Activated T-cell treated with anti-CD3 and anti-CD28 coated beads, Interleukin-2, amount 50 U/mL, for 24 hours (primary cell): ENCODE measurements at regions not wholly inside any gene's neighbourhood (a gene's known extent, or its start where the extent isn't known, plus 50 kb on each side); places are given as distances from the start of the nearest gene placed in this dataset.

Experiments
- DNase-seq: peaks from one replicate; pipeline ENCODE4 v3.0.0-alpha.2; 2020
- H3K27ac Mint-ChIP-seq: 2 replicates; pipeline ENCODE4 v1.8.0; 2020; ENCODE audit warnings: mild to moderate bottlenecking, mixed read lengths
- H3K27me3 Mint-ChIP-seq: 2 replicates; pipeline ENCODE4 v1.8.0; 2020; ENCODE audit warnings: mixed read lengths
- H3K36me3 Mint-ChIP-seq: 2 replicates; pipeline ENCODE4 v1.8.0; 2020; ENCODE audit warnings: low read depth, mixed read lengths
- H3K4me1 Mint-ChIP-seq: 2 replicates; pipeline ENCODE4 v1.8.0; 2020; ENCODE audit warnings: low read depth, mixed read lengths
- H3K4me3 Mint-ChIP-seq: 2 replicates; pipeline ENCODE4 v1.8.0; 2020; ENCODE audit warnings: mild to moderate bottlenecking, moderate library complexity, mixed read lengths
- H3K9me3 Mint-ChIP-seq: 2 replicates; pipeline ENCODE4 v1.8.0; 2020; ENCODE audit warnings: mixed read lengths

GRCh38 chr14:50056435-50056834 is 59.9 kb downstream of the VCPKMT start:
- no peaks in the 10 kb centered on the region for H3K9me3 Mint-ChIP-seq
- peak; percentile 26 for DNase-seq
- peaks cover 54% of the 10 kb centered on the region for H3K4me1 Mint-ChIP-seq
- H3K27ac Mint-ChIP-seq, result no peak overlapping the region
- H3K36me3 Mint-ChIP-seq, result peaks cover 4% of the 10 kb centered on the region
- H3K27me3 Mint-ChIP-seq, result no peaks in the 10 kb centered on the region
- no peak overlapping the region for H3K4me3 Mint-ChIP-seq

- peak; percentile 19 for DNase-seq
- H3K4me1 Mint-ChIP-seq, result peaks cover 61% of the 10 kb centered on the region
- no peak overlapping the region for H3K4me3 Mint-ChIP-seq
- H3K27ac Mint-ChIP-seq, result no peak overlapping the region
- H3K27me3 Mint-ChIP-seq, result no peaks in the 10 kb centered on the region
- H3K36me3 Mint-ChIP-seq, result peaks cover 9% of the 10 kb centered on the region
- H3K9me3 Mint-ChIP-seq, result no peaks in the 10 kb centered on the region
Measured at GRCh38 chr14:50057331-50057730, 59.0 kb downstream of the VCPKMT start.

GRCh38 chr14:50058113-50058512 is 58.3 kb downstream of the VCPKMT start:
- H3K4me3 Mint-ChIP-seq, result no peak overlapping the region
- H3K9me3 Mint-ChIP-seq, result no peaks in the 10 kb centered on the region
- DNase-seq, result peak; percentile 12
- H3K36me3 Mint-ChIP-seq, result peaks cover 11% of the 10 kb centered on the region
- H3K27ac Mint-ChIP-seq, result no peak overlapping the region
- H3K4me1 Mint-ChIP-seq, result peaks cover 68% of the 10 kb centered on the region
- H3K27me3 Mint-ChIP-seq, result no peaks in the 10 kb centered on the region
